ENCODE measurements at regions not wholly inside any gene's neighbourhood (a gene's known extent, or its start where the extent isn't known, plus 50 kb on each side); places are given as distances from the start of the nearest gene placed in this dataset.

GRCh38 chr22:48742556-48743343, 1084.9 kb downstream of the BRD1 start:
- no peak for DNase-seq

- DNase-seq, result no peak
Measured at GRCh38 chr22:48742191-48742555, 1085.5 kb downstream of the BRD1 start.

- DNase-seq, result no peak
Measured at GRCh38 chr22:48741540-48741939, 1086.1 kb downstream of the BRD1 start.

- DNase-seq, result no peak
Measured at GRCh38 chr22:48740731-48741405, 1086.8 kb downstream of the BRD1 start.

GRCh38 chr22:48740086-48740730, 1087.5 kb downstream of the BRD1 start:
- no peak for DNase-seq

- no peak for DNase-seq
Measured at GRCh38 chr22:48739348-48740085, 1088.2 kb downstream of the BRD1 start.

- no peak for DNase-seq
Measured at GRCh38 chr22:48738204-48738980, 1089.3 kb downstream of the BRD1 start.

GRCh38 chr22:48737461-48738203, 1090.0 kb downstream of the BRD1 start:
- DNase-seq, result no peak

GRCh38 chr22:48736593-48737460, 1090.8 kb downstream of the BRD1 start:
- no peak for DNase-seq

GRCh38 chr22:48734961-48735360, 1092.7 kb downstream of the BRD1 start:
- DNase-seq, result no peak

- DNase-seq, result no peak
Measured at GRCh38 chr22:48734359-48734758, 1093.3 kb downstream of the BRD1 start.

- no peak for DNase-seq
Measured at GRCh38 chr22:48729499-48730171, 1098.0 kb downstream of the BRD1 start.

GRCh38 chr22:48727454-48728058, 1100.1 kb downstream of the BRD1 start:
- DNase-seq, result no peak

GRCh38 chr22:48724899-48725298, 1102.8 kb downstream of the BRD1 start:
- no peak for DNase-seq

GRCh38 chr22:48722661-48723060, 1105.0 kb downstream of the BRD1 start:
- no peak for DNase-seq

GRCh38 chr22:48721395-48721669, 1106.3 kb downstream of the BRD1 start:
- DNase-seq, result no peak

GRCh38 chr22:48720662-48721394, 1106.8 kb downstream of the BRD1 start:
- no peak for DNase-seq

GRCh38 chr22:48719978-48720661, 1107.6 kb downstream of the BRD1 start:
- DNase-seq, result no peak

Measured in stimulated activated CD4-positive, alpha-beta T cell treated with anti-CD3 and anti-CD28 coated beads, Interleukin-12 subunit alpha, Interleukin-12 subunit beta, amount 100 ng/mL, for 4 hours (primary cell).